ENCODE measurements at regions not wholly inside any gene's neighbourhood (a gene's known extent, or its start where the extent isn't known, plus 50 kb on each side); places are given as distances from the start of the nearest gene placed in this dataset.

DNA sequence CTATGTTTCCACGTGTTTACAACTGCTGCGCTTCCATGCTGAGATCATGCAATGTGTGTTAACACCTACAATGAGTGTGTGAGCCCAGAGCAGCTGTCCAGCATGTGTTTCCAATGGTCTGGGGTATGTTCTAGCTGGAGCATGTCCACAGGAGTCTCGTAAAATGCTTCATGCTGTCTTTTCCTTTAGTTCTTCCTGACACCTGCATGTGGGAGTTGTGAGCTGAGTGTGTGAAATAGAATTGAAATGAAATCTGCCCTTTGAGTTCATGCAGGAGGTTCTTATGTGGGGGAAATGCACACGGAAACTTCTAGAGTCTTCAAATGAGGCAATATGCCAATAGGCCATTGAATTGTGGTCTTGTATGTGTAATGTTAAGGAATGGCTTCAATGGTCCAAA lies 205.1 kb downstream of the RND3 start:
- TF ChIP-seq POLR2A (IDR thresholded peaks at IDR 0.05) = no peak
- TF ChIP-seq, protein P1, sequence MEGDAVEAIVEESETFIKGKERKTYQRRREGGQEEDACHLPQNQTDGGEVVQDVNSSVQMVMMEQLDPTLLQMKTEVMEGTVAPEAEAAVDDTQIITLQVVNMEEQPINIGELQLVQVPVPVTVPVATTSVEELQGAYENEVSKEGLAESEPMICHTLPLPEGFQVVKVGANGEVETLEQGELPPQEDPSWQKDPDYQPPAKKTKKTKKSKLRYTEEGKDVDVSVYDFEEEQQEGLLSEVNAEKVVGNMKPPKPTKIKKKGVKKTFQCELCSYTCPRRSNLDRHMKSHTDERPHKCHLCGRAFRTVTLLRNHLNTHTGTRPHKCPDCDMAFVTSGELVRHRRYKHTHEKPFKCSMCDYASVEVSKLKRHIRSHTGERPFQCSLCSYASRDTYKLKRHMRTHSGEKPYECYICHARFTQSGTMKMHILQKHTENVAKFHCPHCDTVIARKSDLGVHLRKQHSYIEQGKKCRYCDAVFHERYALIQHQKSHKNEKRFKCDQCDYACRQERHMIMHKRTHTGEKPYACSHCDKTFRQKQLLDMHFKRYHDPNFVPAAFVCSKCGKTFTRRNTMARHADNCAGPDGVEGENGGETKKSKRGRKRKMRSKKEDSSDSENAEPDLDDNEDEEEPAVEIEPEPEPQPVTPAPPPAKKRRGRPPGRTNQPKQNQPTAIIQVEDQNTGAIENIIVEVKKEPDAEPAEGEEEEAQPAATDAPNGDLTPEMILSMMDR (IDR thresholded peaks at IDR 0.05) = no peak
- intact Hi-C loops (cut with DNase I) = loop anchor here in 4 of 10 donors (5.0 to 10.0 kb wide), 3 partner anchors 195 to 205 kb away; partner anchors contain the start of gene RND3 (in 3 of the 4)
- 69 to 78% (median 72%) methylated on average over 4 of the region's 4 CpGs for WGBS, 4 donors
- ATAC-seq (peak in 1 of 4 donors; percentile 10), DNase-seq (no peak)
- no peak overlapping the region for H3K4me3 ChIP-seq
- peak overlapping the region in 7 of 12 donors; percentile 1 to 45 (median 18) for H3K27ac ChIP-seq
- no peaks in the 10 kb centered on the region for H3K27me3 ChIP-seq
- peaks cover 0 to 26% (median 4%) of the 10 kb centered on the region in 12 donors for H3K4me1 ChIP-seq
- H3K36me3 ChIP-seq = no peaks in the 10 kb centered on the region
- peaks cover 0 to 4% (median 0%) of the 10 kb centered on the region in 12 donors for H3K9me3 ChIP-seq

DNA sequence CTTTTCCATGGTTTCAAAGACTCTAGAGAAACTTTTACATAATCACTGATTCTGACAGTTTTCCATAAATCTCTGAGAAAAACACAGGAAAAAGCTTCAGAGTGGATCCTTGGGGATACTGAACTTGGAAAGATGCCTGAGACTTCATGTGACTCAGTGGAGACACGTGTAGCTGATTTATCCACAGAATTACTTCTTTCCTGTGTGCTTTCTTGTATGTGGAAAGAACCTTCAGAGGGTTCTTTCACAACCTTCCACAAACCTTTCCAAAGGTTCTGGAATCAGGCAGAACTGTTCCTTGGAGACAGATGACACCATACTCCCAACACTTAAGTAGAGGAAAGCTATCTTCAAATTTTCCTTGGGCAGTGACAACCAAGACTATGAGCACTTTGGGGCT lies 207.2 kb downstream of the RND3 start:
- H3K9me3 ChIP-seq = peaks cover 0 to 17% (median 7%) of the 10 kb centered on the region in 12 donors
- WGBS, 4 donors = 13 to 39% (median 28%) methylated on average over 1 of the region's 1 CpG
- DNase-seq (peak in 3 of 5 donors; percentile 27 to 53 (median 42)), ATAC-seq (peak; percentile 74 to 86 (median 84))
- peaks cover 0 to 26% (median 4%) of the 10 kb centered on the region in 12 donors for H3K4me1 ChIP-seq
- TF ChIP-seq POLR2A (IDR thresholded peaks at IDR 0.05) = no peak
- TF ChIP-seq, protein P1 (IDR thresholded peaks at IDR 0.05) = no peak
- H3K27me3 ChIP-seq = no peaks in the 10 kb centered on the region
- no peaks in the 10 kb centered on the region for H3K36me3 ChIP-seq
- intact Hi-C loops (cut with DNase I) = loop anchor here in 4 of 10 donors (5.0 to 10.0 kb wide), 3 partner anchors 197 to 207 kb away; partner anchors contain the start of gene RND3 (in 3 of the 4)
- H3K27ac ChIP-seq = peak overlapping the region in 6 of 12 donors; percentile 17 to 74 (median 56)
- H3K4me3 ChIP-seq = no peak overlapping the region

DNA sequence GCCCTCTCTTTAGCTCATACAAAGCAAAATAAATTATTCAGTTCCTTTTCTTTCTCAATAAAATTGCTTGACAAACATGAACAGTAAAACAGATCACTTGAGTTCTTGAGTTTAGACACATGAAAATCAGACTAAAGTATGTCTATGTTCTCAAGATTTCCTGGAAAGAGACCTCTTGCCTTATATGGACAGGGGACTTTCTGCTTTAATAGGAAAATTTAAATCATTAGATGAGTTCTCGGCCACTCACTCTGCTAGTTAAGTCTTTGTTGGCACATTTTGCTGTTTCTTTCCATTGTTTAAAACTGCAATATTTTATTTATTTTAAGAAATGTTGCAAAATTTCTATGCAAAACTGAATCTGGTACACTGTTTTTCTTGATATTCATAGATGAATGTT lies 207.8 kb downstream of the RND3 start:
- no peaks in the 10 kb centered on the region for H3K36me3 ChIP-seq
- H3K27me3 ChIP-seq = no peaks in the 10 kb centered on the region
- H3K4me3 ChIP-seq = no peak overlapping the region
- no peak for DNase-seq
- TF ChIP-seq, protein P1 (IDR thresholded peaks at IDR 0.05) = no peak
- no peak for TF ChIP-seq POLR2A (IDR thresholded peaks at IDR 0.05)
- intact Hi-C loops (cut with DNase I) = loop anchor here in 4 of 10 donors (5.0 to 10.0 kb wide), 3 partner anchors 198 to 208 kb away; partner anchors contain the start of gene RND3 (in 3 of the 4)
- peak overlapping the region in 8 of 12 donors; percentile 3 to 74 (median 46) for H3K27ac ChIP-seq
- ATAC-seq = no peak
- H3K4me1 ChIP-seq = peaks cover 0 to 26% (median 4%) of the 10 kb centered on the region in 12 donors
- peaks cover 0 to 17% (median 7%) of the 10 kb centered on the region in 12 donors for H3K9me3 ChIP-seq
- 50 to 81% (median 67%) methylated on average over 1 of the region's 1 CpG for WGBS, 4 donors

DNA sequence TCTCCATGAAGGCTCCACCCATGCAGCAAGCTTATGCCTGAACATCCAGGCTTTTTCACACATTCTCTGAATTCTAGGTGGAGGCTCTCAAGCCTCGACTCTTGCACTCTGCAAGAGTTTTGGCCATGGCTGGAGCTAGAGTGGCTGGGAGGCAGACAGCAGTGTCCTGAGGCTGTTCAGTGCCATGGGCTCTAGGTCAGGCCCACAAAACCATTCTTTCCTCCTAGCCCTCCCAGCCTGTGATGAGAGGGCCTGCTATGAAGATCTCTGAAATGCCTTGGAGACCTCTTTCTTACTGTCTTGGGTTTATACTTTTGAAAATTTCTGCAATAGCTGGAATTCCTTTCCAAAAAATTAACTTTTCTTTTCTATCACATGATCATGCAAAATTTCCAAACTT lies 210.7 kb downstream of the RND3 start:
- Histone ChIP-seq H3K36me3 (no peaks in the 10 kb centered on the region), H3K4me3 (no peak overlapping the region), H3K27me3 (no peaks in the 10 kb centered on the region), H3K27ac (no peak overlapping the region), H3K4me1 (peaks cover 0 to 22% (median 0%) of the 10 kb centered on the region in 12 donors), H3K9me3 (peaks cover 0 to 17% (median 7%) of the 10 kb centered on the region in 12 donors)
- TF ChIP-seq, protein P1 (IDR thresholded peaks at IDR 0.05) = no peak
- no peak for TF ChIP-seq POLR2A (IDR thresholded peaks at IDR 0.05)
- no peak for DNase-seq
- WGBS, 4 donors = 78 to 100% (median 85%) methylated on average over 1 of the region's 1 CpG
- ATAC-seq = no peak
- intact Hi-C loops (cut with DNase I) = no loop called here
